BLaER1 (cell line): ENCODE measurements at regions not wholly inside any gene's neighbourhood (a gene's known extent, or its start where the extent isn't known, plus 50 kb on each side); places are given as distances from the start of the nearest gene placed in this dataset.

Experiments used
- H3K27ac ChIP-seq: shearing (Covaris generic); formaldehyde crosslinking; 2 replicates; pipeline ENCODE4 v1.8.1; 2022
- H3K27me3 ChIP-seq: shearing (Covaris generic); formaldehyde crosslinking; 2 replicates; pipeline ENCODE4 v1.8.1; 2022
- H3K36me3 ChIP-seq: shearing (Covaris generic); formaldehyde crosslinking; 2 replicates; pipeline ENCODE4 v1.8.1; 2022
- H3K4me1 ChIP-seq: shearing (Covaris generic); formaldehyde crosslinking; 2 replicates; pipeline ENCODE4 v1.8.1; 2022
- H3K4me2 ChIP-seq: shearing (Covaris generic); formaldehyde crosslinking; 2 replicates; pipeline ENCODE4 v1.8.1; 2022
- H3K4me3 ChIP-seq: shearing (Covaris generic); formaldehyde crosslinking; 2 replicates; pipeline ENCODE4 v1.8.1; 2022
- H3K9ac ChIP-seq: shearing (Covaris generic); formaldehyde crosslinking; 2 replicates; pipeline ENCODE4 v1.8.1; 2022
- H3K9me3 ChIP-seq: shearing (Covaris generic); formaldehyde crosslinking; 2 replicates; pipeline ENCODE4 v1.8.1; 2022
- H4K20me1 ChIP-seq: shearing (Covaris generic); formaldehyde crosslinking; 2 replicates; pipeline ENCODE4 v1.8.1; 2022
- Cebpa-rat ChIP-seq: shearing (Covaris generic); IDR thresholded peaks from 2 replicates; pipeline ENCODE4 v1.8.1; 2022

DNA sequence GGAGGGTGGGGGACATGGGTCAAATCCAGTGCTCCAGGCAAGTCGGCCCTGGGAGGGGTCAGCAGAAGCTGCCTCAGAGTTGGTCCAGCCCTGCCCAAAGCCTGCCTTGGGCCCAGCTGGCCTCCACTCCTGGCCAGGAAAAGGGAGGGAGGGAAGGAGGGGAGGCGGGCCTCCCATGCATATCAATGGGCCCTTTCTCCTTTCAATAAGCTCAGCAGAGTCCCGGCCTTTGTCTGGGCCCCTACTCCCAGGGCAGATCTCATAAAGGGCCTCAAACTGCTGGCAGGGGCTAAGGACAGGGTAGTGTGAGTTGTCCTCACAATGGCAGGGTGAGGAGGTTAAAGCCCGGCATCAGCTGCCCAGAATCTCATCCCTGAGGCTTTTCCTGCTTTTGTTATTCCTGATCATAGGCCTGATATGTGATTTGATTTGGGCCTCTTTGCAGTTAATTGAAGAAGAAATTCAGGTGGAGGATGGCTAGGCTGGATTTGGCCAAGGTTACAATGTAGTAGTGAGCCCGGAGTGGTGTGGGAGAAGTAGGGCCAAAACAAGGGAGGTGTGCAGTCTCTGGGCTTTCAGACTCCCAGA is 121.1 kb upstream of the ATP6AP2 start:
- no peak for TF ChIP-seq Cebpa-rat
- Histone ChIP-seq H3K36me3 (no peaks in the 10 kb centered on the region), H4K20me1 (no peaks in the 10 kb centered on the region), H3K9ac (no peak overlapping the region), H3K27ac (no peak overlapping the region), H3K4me1 (peaks cover 19% of the 10 kb centered on the region), H3K27me3 (no peaks in the 10 kb centered on the region), H3K9me3 (peaks cover 14% of the 10 kb centered on the region; the same call in 1 of the 2 replicates), H3K4me2 (no peak overlapping the region), H3K4me3 (no peak overlapping the region)

DNA sequence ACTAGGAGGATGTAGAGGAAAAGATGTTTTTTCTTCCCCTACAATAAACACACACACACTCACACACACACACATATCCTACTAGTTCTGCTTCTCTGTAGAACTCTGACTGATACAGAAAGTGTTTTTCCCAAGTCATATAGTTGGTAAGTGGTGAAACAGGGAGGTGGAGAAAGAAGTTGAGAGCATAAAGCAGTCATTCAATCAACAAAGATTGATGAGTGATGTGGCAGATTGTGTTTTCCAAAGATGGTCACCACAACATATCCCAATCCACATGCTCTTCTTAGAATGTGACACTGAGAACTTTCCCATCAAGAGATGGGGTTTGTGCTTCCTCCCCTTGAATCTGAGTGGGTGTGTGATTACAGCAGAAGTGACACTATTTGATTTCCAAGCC is 123.4 kb upstream of the ATP6AP2 start:
- H3K27me3 ChIP-seq: no peaks in the 10 kb centered on the region
- no peak overlapping the region for H3K4me3 ChIP-seq
- H3K4me2 ChIP-seq: no peak overlapping the region
- TF ChIP-seq Cebpa-rat: no peak
- no peaks in the 10 kb centered on the region for H4K20me1 ChIP-seq
- no peak overlapping the region for H3K9ac ChIP-seq
- no peak overlapping the region for H3K27ac ChIP-seq
- H3K36me3 ChIP-seq: no peaks in the 10 kb centered on the region
- H3K4me1 ChIP-seq: peaks cover 14% of the 10 kb centered on the region
- H3K9me3 ChIP-seq: peaks cover 14% of the 10 kb centered on the region; the same call in 1 of the 2 replicates

DNA sequence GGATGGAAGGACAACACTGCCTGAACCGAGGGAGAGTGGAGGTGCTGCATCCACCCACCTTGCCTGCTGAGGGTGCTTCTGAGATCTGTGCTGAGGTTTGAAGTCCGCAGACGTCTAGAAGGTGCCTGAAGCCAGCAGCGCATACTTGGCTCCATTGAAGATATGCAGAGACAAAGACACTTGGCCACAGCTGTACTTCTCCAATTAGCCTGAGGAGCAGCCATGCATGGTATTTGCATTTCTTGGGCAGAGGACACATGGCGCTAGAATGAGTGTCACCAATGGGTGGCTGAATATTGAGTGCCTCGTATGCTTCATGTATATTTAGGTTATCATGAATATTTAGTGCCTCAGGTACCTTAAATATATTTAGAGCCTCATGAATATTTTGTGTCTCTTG is 128.7 kb upstream of the ATP6AP2 start:
- H3K4me2 ChIP-seq: no peak overlapping the region
- no peak overlapping the region for H3K27ac ChIP-seq
- TF ChIP-seq Cebpa-rat: no peak
- H3K9ac ChIP-seq: no peak overlapping the region
- no peak overlapping the region for H3K4me3 ChIP-seq
- H3K36me3 ChIP-seq: no peaks in the 10 kb centered on the region
- no peaks in the 10 kb centered on the region for H3K27me3 ChIP-seq
- H3K4me1 ChIP-seq: no peaks in the 10 kb centered on the region
- no peaks in the 10 kb centered on the region for H4K20me1 ChIP-seq
- peaks cover 9% of the 10 kb centered on the region; the same call in 1 of the 2 replicates for H3K9me3 ChIP-seq

DNA sequence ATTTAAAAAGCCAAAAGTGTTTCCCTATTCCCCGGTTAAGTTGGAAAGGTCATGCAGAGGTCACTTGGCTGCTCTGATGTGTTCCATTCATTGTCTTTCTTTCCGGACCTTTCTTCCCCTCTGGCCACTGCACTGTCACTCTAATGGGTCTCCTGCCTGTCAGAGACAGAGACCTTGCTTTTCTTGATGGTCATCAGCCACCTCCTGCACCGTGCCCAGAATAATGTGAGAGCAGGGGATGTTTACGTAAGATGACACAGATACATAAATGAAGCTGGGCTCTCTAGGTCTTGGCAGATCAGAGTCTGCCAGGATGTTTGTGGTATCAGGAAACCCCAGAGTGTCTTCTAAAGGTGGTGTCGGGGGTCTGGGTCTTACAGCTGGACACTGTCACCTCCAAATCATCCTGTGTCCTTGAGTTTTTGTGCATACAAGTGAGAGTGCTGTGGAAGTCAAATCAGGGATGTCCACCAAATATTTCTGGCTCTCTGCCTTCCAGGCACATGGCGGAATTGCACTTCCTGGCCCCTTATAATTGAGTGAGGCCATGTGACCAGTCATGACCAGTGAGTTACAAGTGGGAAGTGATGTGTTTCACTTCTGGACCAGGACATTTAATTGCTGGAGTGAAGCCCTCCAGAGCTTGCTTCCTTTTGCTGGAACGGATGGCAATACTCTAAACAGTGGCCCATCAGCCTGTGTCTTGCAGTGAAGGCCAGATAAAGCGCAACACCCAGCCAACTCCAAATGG is 130.6 kb upstream of the ATP6AP2 start:
- Histone ChIP-seq H3K4me3 (no peak overlapping the region), H3K36me3 (no peaks in the 10 kb centered on the region), H4K20me1 (no peaks in the 10 kb centered on the region), H3K9me3 (peaks cover 2% of the 10 kb centered on the region; the same call in 1 of the 2 replicates), H3K9ac (no peak overlapping the region), H3K27ac (no peak overlapping the region), H3K27me3 (no peaks in the 10 kb centered on the region), H3K4me2 (no peak overlapping the region), H3K4me1 (no peaks in the 10 kb centered on the region)
- no peak for TF ChIP-seq Cebpa-rat

DNA sequence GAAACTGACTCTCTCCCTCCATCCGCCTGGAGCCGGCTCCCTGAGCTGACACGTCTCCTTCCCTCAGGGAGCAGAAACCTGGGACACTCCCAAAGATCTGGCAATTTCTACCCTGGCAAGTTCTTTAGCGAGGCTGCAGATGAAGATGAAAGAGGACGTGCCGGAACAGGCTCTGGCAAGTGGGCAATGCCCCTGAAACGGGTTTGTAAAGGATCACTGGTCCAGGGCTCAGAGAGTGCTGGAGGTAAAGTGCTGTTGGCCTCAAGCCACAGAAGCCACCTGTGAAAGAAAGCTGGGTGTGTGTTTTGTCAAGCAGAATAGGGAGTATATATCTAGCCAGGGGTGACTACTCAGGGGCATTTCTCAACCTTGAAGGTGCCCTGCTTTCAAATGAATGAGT is 131.4 kb upstream of the ATP6AP2 start:
- no peak for TF ChIP-seq Cebpa-rat
- no peak overlapping the region for H3K4me3 ChIP-seq
- H3K9ac ChIP-seq: no peak overlapping the region
- no peaks in the 10 kb centered on the region for H3K9me3 ChIP-seq
- no peak overlapping the region for H3K27ac ChIP-seq
- H3K4me2 ChIP-seq: no peak overlapping the region
- H3K4me1 ChIP-seq: no peaks in the 10 kb centered on the region
- no peaks in the 10 kb centered on the region for H4K20me1 ChIP-seq
- H3K27me3 ChIP-seq: no peaks in the 10 kb centered on the region
- no peaks in the 10 kb centered on the region for H3K36me3 ChIP-seq

DNA sequence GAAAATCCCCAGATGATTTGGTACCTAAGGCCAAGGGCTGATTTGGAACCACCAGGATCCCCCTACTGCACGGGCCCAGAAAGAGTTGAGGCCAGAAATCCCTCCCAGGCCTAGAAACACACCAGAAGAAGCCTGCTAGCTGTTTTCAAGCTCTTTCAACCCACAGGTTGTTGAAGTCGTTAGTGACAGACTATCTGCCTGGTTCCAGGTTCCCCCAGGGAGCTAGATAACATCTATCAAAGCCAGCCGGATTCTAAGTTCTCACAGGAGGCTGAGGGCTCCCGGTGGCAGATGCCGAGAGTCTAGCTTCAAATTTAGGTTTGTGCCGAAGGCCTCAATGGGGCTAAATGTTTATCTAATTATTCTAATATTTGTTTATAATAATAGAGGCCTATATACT is 132.0 kb upstream of the ATP6AP2 start:
- TF ChIP-seq Cebpa-rat: no peak
- Histone ChIP-seq H3K4me2 (no peak overlapping the region), H3K4me3 (no peak overlapping the region)

DNA sequence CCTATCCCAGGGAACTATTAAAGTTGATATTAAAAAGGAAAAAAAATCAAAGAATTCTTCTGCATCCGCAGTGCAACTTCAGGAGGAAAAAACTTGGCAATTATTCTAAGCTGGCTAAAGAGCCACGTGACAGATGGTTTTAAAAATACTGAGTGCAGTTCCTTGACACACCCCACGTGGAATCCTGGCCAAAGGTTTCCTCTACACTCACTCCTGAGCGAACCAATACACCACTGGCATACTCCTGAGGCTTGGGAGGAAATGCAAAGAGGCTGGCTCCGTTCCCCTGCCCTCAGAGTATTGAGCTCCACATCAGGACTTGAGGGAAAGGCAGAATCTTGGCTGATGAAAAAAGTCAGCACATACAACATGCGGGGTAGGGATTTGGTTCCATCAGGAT is 133.8 kb upstream of the ATP6AP2 start:
- TF ChIP-seq Cebpa-rat: no peak
- no peaks in the 10 kb centered on the region for H3K4me1 ChIP-seq
- H3K4me2 ChIP-seq: no peak overlapping the region
- H4K20me1 ChIP-seq: no peaks in the 10 kb centered on the region
- H3K9ac ChIP-seq: no peak overlapping the region
- H3K27ac ChIP-seq: no peak overlapping the region
- H3K27me3 ChIP-seq: 0 out of 2 replicates have a peak, but pooled peaks cover 5% of the 10 kb centered on the region
- H3K4me3 ChIP-seq: no peak overlapping the region
- H3K36me3 ChIP-seq: no peaks in the 10 kb centered on the region
- no peaks in the 10 kb centered on the region for H3K9me3 ChIP-seq

More for the DNA sequence above, 132.0 kb upstream of the ATP6AP2 start:
- no peak overlapping the region for H3K9ac ChIP-seq
- no peaks in the 10 kb centered on the region for H4K20me1 ChIP-seq
- no peaks in the 10 kb centered on the region for H3K9me3 ChIP-seq
- H3K4me1 ChIP-seq: no peaks in the 10 kb centered on the region
- H3K27me3 ChIP-seq: 0 out of 2 replicates have a peak, but pooled peaks cover 4% of the 10 kb centered on the region
- no peak overlapping the region for H3K27ac ChIP-seq
- H3K36me3 ChIP-seq: no peaks in the 10 kb centered on the region

DNA sequence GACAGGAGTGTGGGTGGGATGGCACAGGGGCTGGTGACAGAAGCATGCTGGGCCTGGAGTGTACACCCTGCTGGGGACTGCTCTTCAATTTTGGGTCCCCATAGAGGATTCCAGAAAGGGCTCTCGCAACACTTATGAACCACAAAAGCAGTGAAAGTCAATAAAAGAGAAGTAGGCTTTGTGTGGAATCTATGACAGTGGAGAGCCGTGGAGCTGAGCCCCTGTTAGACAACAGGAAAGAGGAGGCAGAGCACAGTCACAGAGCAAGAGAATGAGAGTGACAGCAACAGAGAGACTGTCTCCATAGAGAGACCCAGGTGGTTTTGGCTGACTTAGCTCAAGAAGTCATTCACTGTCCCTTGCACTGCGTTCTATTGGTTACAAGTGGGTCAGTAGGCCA is 135.1 kb upstream of the ATP6AP2 start:
- H3K9ac ChIP-seq: no peak overlapping the region
- H3K27me3 ChIP-seq: 0 out of 2 replicates have a peak, but pooled peaks cover 5% of the 10 kb centered on the region
- no peak overlapping the region for H3K27ac ChIP-seq
- H3K36me3 ChIP-seq: no peaks in the 10 kb centered on the region
- H3K9me3 ChIP-seq: no peaks in the 10 kb centered on the region
- no peak overlapping the region for H3K4me2 ChIP-seq
- H3K4me3 ChIP-seq: no peak overlapping the region
- no peak for TF ChIP-seq Cebpa-rat
- no peaks in the 10 kb centered on the region for H4K20me1 ChIP-seq
- no peaks in the 10 kb centered on the region for H3K4me1 ChIP-seq

DNA sequence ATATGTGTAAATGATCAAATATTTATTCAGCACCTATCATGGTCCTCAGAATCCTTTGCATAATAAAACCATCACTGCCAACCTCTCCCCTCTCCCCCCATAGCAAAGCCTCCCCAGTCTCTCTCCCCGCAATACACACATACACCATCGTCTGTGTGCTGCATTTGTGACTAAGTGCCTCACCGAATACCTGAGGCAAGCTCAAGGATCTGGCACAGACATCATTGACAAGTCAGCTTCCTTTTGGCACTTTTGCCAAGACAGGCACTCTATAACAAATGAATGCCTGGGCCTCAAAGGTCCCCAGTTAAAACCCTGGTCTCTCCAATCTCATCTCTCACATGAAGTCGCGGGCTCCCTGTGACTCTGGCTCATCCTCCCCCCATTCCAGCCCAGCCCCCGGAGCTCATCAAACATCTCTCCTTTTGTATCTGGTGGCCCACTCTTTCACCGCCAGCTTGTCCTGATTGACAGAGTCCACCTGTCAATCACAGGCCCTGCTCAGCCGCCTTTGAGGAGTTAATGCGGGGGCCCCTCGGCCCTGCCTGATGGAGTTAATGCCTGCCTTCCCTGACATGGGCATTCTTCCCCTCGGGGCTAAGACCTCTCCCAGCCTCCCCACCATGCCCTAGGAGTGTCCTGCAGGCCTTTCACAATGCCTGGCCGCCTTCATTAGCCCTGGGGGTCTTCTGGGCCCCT is 135.8 kb upstream of the ATP6AP2 start:
- Histone ChIP-seq H3K9me3 (no peaks in the 10 kb centered on the region), H3K4me3 (no peak overlapping the region), H3K27ac (no peak overlapping the region), H4K20me1 (no peaks in the 10 kb centered on the region), H3K36me3 (no peaks in the 10 kb centered on the region), H3K27me3 (0 out of 2 replicates have a peak, but pooled peaks cover 5% of the 10 kb centered on the region), H3K9ac (no peak overlapping the region), H3K4me1 (no peaks in the 10 kb centered on the region), H3K4me2 (no peak overlapping the region)
- no peak for TF ChIP-seq Cebpa-rat

DNA sequence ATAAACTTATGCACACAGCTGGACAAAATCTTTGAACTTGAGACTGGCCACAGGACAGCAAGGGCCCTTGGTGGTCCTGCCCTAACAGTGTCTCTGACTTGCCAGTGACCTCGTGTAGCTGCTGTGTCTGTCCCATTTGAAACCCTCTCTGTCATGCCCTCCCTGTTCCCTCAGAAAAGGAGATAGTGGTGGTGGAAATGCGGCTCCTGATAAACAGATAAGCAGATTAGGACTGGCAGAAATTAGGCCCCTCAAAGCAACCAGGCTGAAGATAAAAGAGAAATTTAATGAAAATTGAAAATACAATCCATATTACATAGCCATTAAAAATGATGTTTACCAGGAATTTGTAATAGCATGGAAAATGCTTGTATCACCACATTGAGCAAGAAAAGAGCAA is 136.6 kb upstream of the ATP6AP2 start:
- Histone ChIP-seq H3K9ac (no peak overlapping the region), H4K20me1 (no peaks in the 10 kb centered on the region), H3K9me3 (no peaks in the 10 kb centered on the region), H3K36me3 (no peaks in the 10 kb centered on the region), H3K4me3 (no peak overlapping the region), H3K4me1 (no peaks in the 10 kb centered on the region), H3K27me3 (0 out of 2 replicates have a peak, but pooled peaks cover 5% of the 10 kb centered on the region), H3K4me2 (no peak overlapping the region), H3K27ac (no peak overlapping the region)
- no peak for TF ChIP-seq Cebpa-rat
